ENCODE measurements at regions not wholly inside any gene's neighbourhood (a gene's known extent, or its start where the extent isn't known, plus 50 kb on each side); places are given as distances from the start of the nearest gene placed in this dataset.

- TF ChIP-seq CTCF (IDR thresholded peaks at IDR 0.05; ENCODE audit: poor library complexity, severe bottlenecking), result no peak
- TF ChIP-seq POLR2AphosphoS5 (IDR thresholded peaks at IDR 0.05), result no peak
- TF ChIP-seq RAD21 (conservative IDR thresholded peaks at IDR 0.05), result no peak
- no peak for TF ChIP-seq EZH2 (IDR thresholded peaks at IDR 0.05; ENCODE audit: borderline replicate concordance, insufficient read depth, low read length, poor library complexity, severe bottlenecking)
These were observed 123.1 kb upstream of the MGAT4C start for GRCh38 chr12:86379337-86379736.

All from neural cell (in vitro differentiated cells).